Activated B cell treated with CpG ODN at 0.5 μM for 24 hours (primary cell): ENCODE measurements at regions not wholly inside any gene's neighbourhood (a gene's known extent, or its start where the extent isn't known, plus 50 kb on each side); places are given as distances from the start of the nearest gene placed in this dataset.

Experiments
- ATAC-seq: fragments of 200-7000 bp; cut with Tn5 transposase; one replicate; pipeline ENCODE4 v1.10.0; 2021; ENCODE audit warnings: low read depth, mild to moderate bottlenecking, moderate library complexity
- CTCF ChIA-PET: fragments of 350-600 bp; sonication (Branson Sonifier 250); formaldehyde crosslinking; loops from one replicate; lab custom pipeline; 2021; ENCODE audit warnings: antibody characterized with exemption; lab: Charles Lee
- POLR2A ChIA-PET: fragments of 350-600 bp; sonication (Branson Sonifier 250); formaldehyde crosslinking; loops from one replicate; lab custom pipeline; 2021; ENCODE audit warnings: antibody characterized with exemption; lab: Charles Lee
- DNase-seq: peaks from one replicate; pipeline ENCODE4 v3.0.0; 2022
- H3K27ac Mint-ChIP-seq: one replicate; pipeline ENCODE4 v1.8.0; 2020; ENCODE audit warnings: mixed read lengths
- H3K27me3 Mint-ChIP-seq: one replicate; pipeline ENCODE4 v1.8.0; 2021; ENCODE audit warnings: mixed read lengths
- H3K36me3 Mint-ChIP-seq: one replicate; pipeline ENCODE4 v1.8.0; 2021; ENCODE audit warnings: low read depth, mixed read lengths
- H3K4me1 Mint-ChIP-seq: one replicate; pipeline ENCODE4 v1.8.0; 2021; ENCODE audit warnings: mixed read lengths
- H3K4me3 Mint-ChIP-seq: one replicate; pipeline ENCODE4 v1.8.0; 2020; ENCODE audit warnings: mild to moderate bottlenecking, mixed read lengths
- H3K9me3 Mint-ChIP-seq: one replicate; pipeline ENCODE4 v1.8.0; 2020; ENCODE audit warnings: mixed read lengths
- intact Hi-C: fragments of 100-400 bp; cut with micrococcal nuclease; formaldehyde crosslinking; loops from one replicate; pipeline ENCODE4 v1.15.1; 2024
- TF ChIP-seq, protein P1 (sequence below): fragments of 200-600 bp; IDR thresholded peaks from one replicate; pipeline ENCODE4 v1.8.0; 2022; ENCODE audit warnings: antibody characterized with exemption, mild to moderate bottlenecking

GRCh38 chr1:83709662-83710061, 289.3 kb downstream of the TTLL7 start:
- POLR2A ChIA-PET = no interaction called here
- no peaks in the 10 kb centered on the region for H3K4me1 Mint-ChIP-seq
- no peak for ATAC-seq
- no peaks in the 10 kb centered on the region for H3K9me3 Mint-ChIP-seq
- H3K4me3 Mint-ChIP-seq = no peak overlapping the region
- TF ChIP-seq, protein P1, sequence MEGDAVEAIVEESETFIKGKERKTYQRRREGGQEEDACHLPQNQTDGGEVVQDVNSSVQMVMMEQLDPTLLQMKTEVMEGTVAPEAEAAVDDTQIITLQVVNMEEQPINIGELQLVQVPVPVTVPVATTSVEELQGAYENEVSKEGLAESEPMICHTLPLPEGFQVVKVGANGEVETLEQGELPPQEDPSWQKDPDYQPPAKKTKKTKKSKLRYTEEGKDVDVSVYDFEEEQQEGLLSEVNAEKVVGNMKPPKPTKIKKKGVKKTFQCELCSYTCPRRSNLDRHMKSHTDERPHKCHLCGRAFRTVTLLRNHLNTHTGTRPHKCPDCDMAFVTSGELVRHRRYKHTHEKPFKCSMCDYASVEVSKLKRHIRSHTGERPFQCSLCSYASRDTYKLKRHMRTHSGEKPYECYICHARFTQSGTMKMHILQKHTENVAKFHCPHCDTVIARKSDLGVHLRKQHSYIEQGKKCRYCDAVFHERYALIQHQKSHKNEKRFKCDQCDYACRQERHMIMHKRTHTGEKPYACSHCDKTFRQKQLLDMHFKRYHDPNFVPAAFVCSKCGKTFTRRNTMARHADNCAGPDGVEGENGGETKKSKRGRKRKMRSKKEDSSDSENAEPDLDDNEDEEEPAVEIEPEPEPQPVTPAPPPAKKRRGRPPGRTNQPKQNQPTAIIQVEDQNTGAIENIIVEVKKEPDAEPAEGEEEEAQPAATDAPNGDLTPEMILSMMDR = no peak
- CTCF ChIA-PET = no interaction called here
- intact Hi-C loops = no loop called here
- peaks cover 5% of the 10 kb centered on the region for H3K27me3 Mint-ChIP-seq
- H3K27ac Mint-ChIP-seq = no peak overlapping the region
- H3K36me3 Mint-ChIP-seq = no peaks in the 10 kb centered on the region
- no peak for DNase-seq

DNA sequence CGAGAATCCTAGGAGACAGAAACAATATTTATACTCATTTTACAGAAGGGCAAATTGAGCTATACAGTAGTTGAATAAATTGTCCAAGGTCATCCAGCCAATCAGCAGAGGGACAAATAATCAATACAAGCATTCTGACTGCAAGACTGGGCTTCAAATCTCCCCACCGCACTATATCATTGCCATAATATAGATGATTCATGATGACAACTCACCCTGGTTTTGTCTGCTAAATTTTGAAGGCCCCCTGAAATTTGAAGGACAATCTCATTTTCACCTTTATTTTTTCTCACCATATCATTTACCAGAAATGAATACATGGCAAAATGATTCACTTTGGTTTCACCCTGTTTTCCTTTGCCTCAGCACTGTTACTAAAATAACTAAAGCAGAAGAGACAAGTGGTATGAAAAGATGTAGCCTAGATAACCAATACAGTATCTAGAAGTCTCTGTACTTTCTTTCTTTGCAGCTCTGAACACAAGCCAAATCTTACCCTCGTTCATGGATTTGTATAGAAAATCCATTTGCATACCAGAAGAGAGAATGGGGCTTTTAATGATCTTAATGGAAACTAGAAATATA, 292.5 kb downstream of the TTLL7 start:
- intact Hi-C loops = no loop called here
- ATAC-seq (no peak), DNase-seq (no peak)
- Mint-ChIP-seq H3K4me3 (no peak overlapping the region), H3K27me3 (peaks cover 5% of the 10 kb centered on the region), H3K27ac (no peak overlapping the region), H3K4me1 (no peaks in the 10 kb centered on the region), H3K9me3 (no peaks in the 10 kb centered on the region), H3K36me3 (no peaks in the 10 kb centered on the region)
- POLR2A ChIA-PET = no interaction called here
- CTCF ChIA-PET = interaction anchor here (1.0 kb wide), 1 partner anchor 9 kb away, joined by 4 read pairs; no protein-coding TSS in a partner anchor
- TF ChIP-seq, protein P1 = no peak

DNA sequence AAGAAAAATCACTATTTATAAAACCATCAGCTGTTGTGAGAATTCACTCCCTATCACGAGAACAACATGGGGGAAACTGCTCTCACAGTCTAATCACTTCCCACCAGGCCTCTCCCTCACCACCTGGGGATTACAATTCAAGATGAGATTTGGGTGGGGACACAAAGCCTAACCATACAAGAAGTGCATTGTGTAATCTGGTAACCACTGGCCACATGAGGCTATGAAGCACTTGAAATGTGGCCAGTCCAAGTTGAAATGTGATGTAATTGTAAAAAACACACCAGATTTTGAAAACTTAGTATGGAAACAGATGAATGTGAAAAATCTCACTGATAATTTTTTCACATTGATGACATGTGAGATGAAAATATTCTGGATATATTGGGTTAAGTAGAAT, 293.8 kb downstream of the TTLL7 start:
- Mint-ChIP-seq H3K27ac (no peak overlapping the region), H3K9me3 (no peaks in the 10 kb centered on the region), H3K4me1 (no peaks in the 10 kb centered on the region), H3K4me3 (no peak overlapping the region), H3K27me3 (peaks cover 3% of the 10 kb centered on the region), H3K36me3 (no peaks in the 10 kb centered on the region)
- ChIA-PET CTCF (no interaction called here), POLR2A (no interaction called here)
- intact Hi-C loops = no loop called here
- TF ChIP-seq, protein P1 = no peak
- ATAC-seq (no peak), DNase-seq (no peak)

DNA sequence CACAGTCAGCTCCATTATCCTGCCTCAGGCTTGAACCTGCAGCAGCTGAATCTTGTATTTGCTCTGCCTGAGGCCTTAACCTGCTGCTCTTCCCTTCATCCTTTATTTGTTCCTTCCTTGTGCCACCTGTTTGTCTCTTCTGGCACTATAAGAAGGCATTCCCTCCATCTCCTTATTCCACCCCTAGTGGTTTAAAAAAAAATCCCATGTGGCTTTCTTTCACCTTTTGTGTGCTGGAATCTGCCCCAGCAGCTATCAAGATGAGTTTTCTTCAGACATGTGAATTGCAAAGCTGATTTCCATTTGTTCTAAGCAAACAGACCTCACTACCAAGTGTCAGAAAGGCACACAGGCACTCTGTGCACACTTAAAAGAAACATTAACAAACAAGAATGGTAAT, 294.6 kb downstream of the TTLL7 start:
- CTCF ChIA-PET = no interaction called here

DNA sequence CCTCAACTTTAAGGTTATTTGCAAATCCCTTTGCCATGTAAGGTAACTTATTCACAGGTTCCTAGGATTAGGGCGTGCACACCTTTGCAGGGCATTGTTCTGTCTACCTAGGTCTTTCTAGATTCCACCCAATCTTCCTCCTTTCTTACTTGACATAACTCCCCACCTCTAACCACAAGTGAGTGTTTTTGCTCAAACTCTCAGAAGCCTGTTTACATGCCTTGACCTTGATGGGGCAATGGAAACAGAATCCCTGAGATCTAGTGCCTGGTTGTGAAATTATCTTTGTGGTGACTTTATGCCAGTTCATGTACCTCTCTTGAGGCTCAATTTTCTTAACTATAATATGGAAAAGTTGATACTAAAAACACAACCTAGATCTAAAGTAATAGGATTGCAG, 296.6 kb downstream of the TTLL7 start:
- DNase-seq = no peak
- H3K4me3 Mint-ChIP-seq = no peak overlapping the region
- no peaks in the 10 kb centered on the region for H3K27me3 Mint-ChIP-seq
- ChIA-PET POLR2A (no interaction called here), CTCF (no interaction called here)
- peaks cover 1% of the 10 kb centered on the region for H3K4me1 Mint-ChIP-seq
- no peaks in the 10 kb centered on the region for H3K9me3 Mint-ChIP-seq
- H3K27ac Mint-ChIP-seq = no peak overlapping the region
- H3K36me3 Mint-ChIP-seq = no peaks in the 10 kb centered on the region
- intact Hi-C loops = no loop called here
- no peak for ATAC-seq
- TF ChIP-seq, protein P1 = no peak

More for the DNA sequence above, 294.6 kb downstream of the TTLL7 start:
- POLR2A ChIA-PET = no interaction called here
- Mint-ChIP-seq H3K4me3 (no peak overlapping the region), H3K9me3 (no peaks in the 10 kb centered on the region), H3K4me1 (no peaks in the 10 kb centered on the region), H3K36me3 (no peaks in the 10 kb centered on the region), H3K27me3 (no peaks in the 10 kb centered on the region), H3K27ac (no peak overlapping the region)
- TF ChIP-seq, protein P1 = no peak
- ATAC-seq (no peak), DNase-seq (no peak)
- intact Hi-C loops = no loop called here
